Thoracic aorta (tissue), 2 donors: ENCODE measurements at regions not wholly inside any gene's neighbourhood (a gene's known extent, or its start where the extent isn't known, plus 50 kb on each side); places are given as distances from the start of the nearest gene placed in this dataset.

Source experiments
- ATAC-seq: fragments of 150-250 bp; one replicate; pipeline ENCODE4 v1.8.0; 2017; ENCODE audit warnings: low read depth; ENCODE audit not compliant: insufficient number of reproducible peaks, low FRiP score
- DNase-seq: peaks from one replicate; pipeline ENCODE4 v3.0.0-alpha.2; 2020; ENCODE audit warnings: low spot score
- H3K27ac ChIP-seq, 2 donors: fragments of 200-600 bp; sonication (generic); 1 replicate in 1 of 2; 2 replicates in 1 of 2; pipeline ENCODE4 v1.5.1; 2016; ENCODE audit warnings: mild to moderate bottlenecking in 2 of 2, moderate library complexity in 2 of 2
- H3K27me3 ChIP-seq: fragments of 200-600 bp; sonication (generic); replicated peaks from 2 replicates; pipeline ENCODE4 v1.6.0; 2016; ENCODE audit warnings: mild to moderate bottlenecking; ENCODE audit not compliant: insufficient read depth
- H3K36me3 ChIP-seq: fragments of 200-600 bp; sonication (generic); one replicate; pipeline ENCODE4 v1.5.1; 2016
- H3K4me1 ChIP-seq, 2 donors: fragments of 200-600 bp; sonication (generic); 1 replicate in 1 of 2; 2 replicates in 1 of 2; pipeline versions ENCODE4 v1.5.1 to v1.6.0; 2016; ENCODE audit warnings: low read depth in 2 of 2, mild to moderate bottlenecking in 1 of 2; ENCODE audit not compliant: control insufficient read depth in 1 of 2
- H3K4me3 ChIP-seq: fragments of 200-600 bp; sonication (generic); 2 replicates; pipeline ENCODE4 v1.5.1; 2016; ENCODE audit warnings: mild to moderate bottlenecking
- H3K9me3 ChIP-seq: fragments of 200-600 bp; sonication (generic); 2 replicates; pipeline ENCODE4 v1.5.1; 2016
- CTCF ChIP-seq: fragments of 200-600 bp; sonication (generic); IDR thresholded peaks from one replicate; pipeline ENCODE4 v1.5.1; 2019; ENCODE audit warnings: antibody characterized with exemption

GRCh38 chr13:34751492-34751891, 190.6 kb upstream of the NBEA start:
- H3K27ac ChIP-seq: no peak overlapping the region
- no peaks in the 10 kb centered on the region for H3K36me3 ChIP-seq
- no peaks in the 10 kb centered on the region for H3K9me3 ChIP-seq
- no peak overlapping the region for H3K4me3 ChIP-seq
- no peaks in the 10 kb centered on the region for H3K27me3 ChIP-seq
- no peaks in the 10 kb centered on the region for H3K4me1 ChIP-seq
- DNase-seq: no peak
- TF ChIP-seq CTCF: no peak
- ATAC-seq: no peak

DNA sequence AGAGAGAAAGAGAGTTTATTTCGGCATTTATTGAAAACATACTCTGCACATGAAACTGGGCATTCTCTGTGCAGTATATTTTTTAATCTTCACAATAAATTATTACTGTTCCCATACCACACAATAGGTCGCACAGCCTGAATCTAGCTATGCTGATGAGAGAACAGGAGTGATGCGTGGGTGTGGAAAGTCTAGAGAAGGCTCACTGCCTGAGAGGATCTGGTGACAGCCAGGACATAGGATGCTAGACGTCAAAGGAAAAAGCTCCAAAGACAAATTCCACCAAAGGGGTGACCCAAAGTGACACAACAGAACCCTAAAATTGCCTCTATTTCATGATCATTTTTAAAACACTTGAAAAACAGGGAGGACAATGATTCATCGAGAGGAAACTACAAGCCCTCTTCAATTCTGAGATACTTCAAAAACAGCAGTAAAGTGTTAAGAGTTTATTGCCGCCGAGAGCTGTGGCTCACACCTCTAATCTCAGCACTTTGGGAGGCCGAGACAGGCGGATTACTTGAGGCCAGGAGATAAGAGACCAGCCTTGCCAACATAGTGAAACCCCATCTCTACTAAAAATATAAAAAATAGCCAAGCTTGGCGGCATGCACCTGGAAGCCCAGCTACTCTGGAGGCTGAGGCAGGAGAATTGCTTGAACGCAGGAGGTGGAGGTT, 189.6 kb upstream of the NBEA start:
- no peak for TF ChIP-seq CTCF
- Histone ChIP-seq H3K36me3 (no peaks in the 10 kb centered on the region), H3K4me3 (no peak overlapping the region), H3K4me1 (no peaks in the 10 kb centered on the region), H3K9me3 (no peaks in the 10 kb centered on the region), H3K27me3 (no peaks in the 10 kb centered on the region), H3K27ac (no peak overlapping the region)
- ATAC-seq: no peak
- DNase-seq: no peak

DNA sequence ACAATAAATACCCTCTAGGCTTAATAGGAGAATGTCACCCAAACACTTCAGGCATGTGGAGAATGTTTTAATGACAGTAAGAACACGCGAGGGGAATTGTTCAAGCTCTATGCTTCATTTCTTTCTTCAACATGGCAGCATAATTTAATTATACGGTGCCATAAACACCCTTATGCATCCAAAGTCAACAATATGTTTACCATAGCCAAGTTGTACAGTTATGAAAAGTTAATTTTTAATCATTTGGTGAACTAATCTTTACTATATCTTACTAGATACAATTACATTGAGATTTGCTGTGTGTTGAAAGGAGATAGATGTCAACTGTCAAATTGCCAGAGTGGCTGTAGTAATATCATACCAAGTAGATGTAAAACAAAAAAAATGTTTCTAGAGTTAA, 185.9 kb upstream of the NBEA start:
- H3K4me1 ChIP-seq: no peaks in the 10 kb centered on the region
- no peaks in the 10 kb centered on the region for H3K27me3 ChIP-seq
- TF ChIP-seq CTCF: no peak
- H3K9me3 ChIP-seq: no peaks in the 10 kb centered on the region
- ATAC-seq (no peak), DNase-seq (no peak)
- no peak overlapping the region for H3K4me3 ChIP-seq
- H3K36me3 ChIP-seq: no peaks in the 10 kb centered on the region
- no peak overlapping the region for H3K27ac ChIP-seq

- Histone ChIP-seq H3K9me3 (no peaks in the 10 kb centered on the region), H3K4me3 (no peak overlapping the region), H3K36me3 (no peaks in the 10 kb centered on the region), H3K4me1 (no peaks in the 10 kb centered on the region), H3K27me3 (no peaks in the 10 kb centered on the region), H3K27ac (no peak overlapping the region)
- no peak for DNase-seq
- no peak for TF ChIP-seq CTCF
- no peak for ATAC-seq
These were observed 185.5 kb upstream of the NBEA start for GRCh38 chr13:34756572-34756971.

DNA sequence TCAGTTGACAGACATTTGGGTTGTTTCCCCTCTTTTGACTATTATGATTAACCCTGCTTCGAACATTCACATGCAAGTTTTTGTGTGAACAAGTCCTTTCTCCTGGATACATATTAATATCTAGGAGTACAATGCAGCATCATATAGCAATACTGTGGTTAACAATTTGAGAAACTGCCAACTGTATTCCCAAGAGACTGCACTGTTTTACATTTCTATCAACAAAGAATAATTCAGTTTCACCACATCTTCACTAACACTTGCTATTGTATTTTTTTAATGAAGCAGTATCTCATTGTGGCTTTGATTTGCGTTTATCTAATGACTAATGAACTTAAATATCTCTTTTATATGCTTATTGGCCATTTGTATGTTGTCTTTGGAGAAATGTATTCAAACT, 184.6 kb upstream of the NBEA start:
- Histone ChIP-seq H3K9me3 (no peaks in the 10 kb centered on the region), H3K36me3 (no peaks in the 10 kb centered on the region), H3K4me3 (no peak overlapping the region), H3K27ac (no peak overlapping the region), H3K4me1 (peaks cover 0 to 5% of the 10 kb centered on the region in 2 donors), H3K27me3 (no peaks in the 10 kb centered on the region)
- ATAC-seq: no peak
- TF ChIP-seq CTCF: no peak
- no peak for DNase-seq
